Right lobe of liver (tissue), 6 donors: ENCODE measurements at regions not wholly inside any gene's neighbourhood (a gene's known extent, or its start where the extent isn't known, plus 50 kb on each side); places are given as distances from the start of the nearest gene placed in this dataset.

Experiments used
- ATAC-seq, 4 donors: fragments of 200-7000 bp; cut with Tn5 transposase; one replicate each; pipeline ENCODE4 v1.9.1; 2020; ENCODE audit warnings: mild to moderate bottlenecking in 4 of 4, moderate library complexity in 4 of 4
- DNase-seq, 3 donors: peaks; one replicate each; pipeline ENCODE4 v3.0.0-alpha.2; 2020
- H3K27ac ChIP-seq, 3 donors: fragments of 200-600 bp; one replicate each; pipeline ENCODE4 v1.8.0; 2022
- H3K27me3 ChIP-seq, 2 donors: fragments of 200-600 bp; one replicate each; pipeline ENCODE4 v1.8.0; 2022
- H3K36me3 ChIP-seq, 4 donors: fragments of 200-600 bp; sonication (generic) in 1 of 4; one replicate each; pipeline versions ENCODE4 v1.5.1 to v1.8.0; 2017 to 2022; ENCODE audit warnings: control low read depth in 1 of 4
- H3K4me1 ChIP-seq, 4 donors: fragments of 200-600 bp; sonication (generic) in 1 of 4; one replicate each; pipeline versions ENCODE4 v1.5.1 to v1.8.0; 2017 to 2022; ENCODE audit warnings: control low read depth in 1 of 4
- H3K4me3 ChIP-seq, 3 donors: fragments of 200-600 bp; one replicate each; pipeline ENCODE4 v1.8.0; 2022
- H3K9me3 ChIP-seq, 4 donors: fragments of 200-600 bp; sonication (generic) in 1 of 4; one replicate each; pipeline versions ENCODE4 v1.5.1 to v1.8.0; 2017 to 2022; ENCODE audit warnings: control low read depth in 1 of 4
- CTCF ChIP-seq, 4 donors: fragments of 200-600 bp in 3 of 4; fragments of 450-650 bp in 1 of 4; IDR thresholded peaks; one replicate each; pipeline versions ENCODE4 v1.5.1 to v1.8.0; 2016 to 2022; ENCODE audit warnings: antibody characterized with exemption in 4 of 4, mild to moderate bottlenecking in 2 of 4
- POLR2A ChIP-seq: fragments of 450-650 bp; IDR thresholded peaks from one replicate; pipeline ENCODE4 v1.6.1; 2017; ENCODE audit warnings: antibody characterized with exemption, mild to moderate bottlenecking
- WGBS: methylation state at CpG from one replicate; pipeline ENCODE4 v1.1.6; 2018; ENCODE audit warnings: low coverage, low lambda C conversion rate; ENCODE audit not compliant: insufficient coverage; ENCODE audit errors: missing lambda C conversion rate; 5-methylcytosine and 5-hydroxymethylcytosine counted together
- intact Hi-C, 2 donors: fragments of 100-400 bp; cut with DNase I; formaldehyde crosslinking; loops; one replicate each; pipeline versions ENCODE4 v1.11.2 to v1.14.1; 2022
- donor health status: DM: no; HTN: yes; CAD: no.
- donor health status: DM: no; HTN: no; CAD: no.
- donor health status: DM: no; HTN: no; CAD: no.
- donor health status: DM: no; HTN: yes; CAD: no.
- donor health status: DM: no; HTN: yes; CAD: no.

GRCh38 chr3:157649511-157649910 lies 146.3 kb upstream of the VEPH1 start:
- H3K9me3 ChIP-seq = no peaks in the 10 kb centered on the region
- ATAC-seq (no peak), DNase-seq (no peak)
- 50% methylated on average over 1 of the region's 1 CpG for WGBS
- H3K4me1 ChIP-seq = no peaks in the 10 kb centered on the region
- H3K27ac ChIP-seq = no peak overlapping the region
- intact Hi-C loops = no loop called here
- H3K4me3 ChIP-seq = no peak overlapping the region
- no peak for TF ChIP-seq POLR2A
- no peak for TF ChIP-seq CTCF (IDR thresholded peaks at IDR 0.05)
- no peaks in the 10 kb centered on the region for H3K27me3 ChIP-seq
- no peaks in the 10 kb centered on the region for H3K36me3 ChIP-seq

GRCh38 chr3:157647820-157648219 lies 144.6 kb upstream of the VEPH1 start:
- Histone ChIP-seq H3K27ac (no peak overlapping the region), H3K36me3 (no peaks in the 10 kb centered on the region), H3K4me1 (no peaks in the 10 kb centered on the region), H3K27me3 (no peaks in the 10 kb centered on the region), H3K9me3 (no peaks in the 10 kb centered on the region), H3K4me3 (no peak overlapping the region)
- 59% methylated on average over 4 of the region's 4 CpGs for WGBS
- DNase-seq = no peak
- no peak for ATAC-seq
- intact Hi-C loops = no loop called here
- TF ChIP-seq CTCF (IDR thresholded peaks at IDR 0.05) = no peak
- no peak for TF ChIP-seq POLR2A

GRCh38 chr3:157639756-157640426 lies 136.7 kb upstream of the VEPH1 start:
- Histone ChIP-seq H3K27me3 (no peaks in the 10 kb centered on the region), H3K4me1 (no peaks in the 10 kb centered on the region), H3K27ac (no peak overlapping the region), H3K9me3 (no peaks in the 10 kb centered on the region), H3K36me3 (no peaks in the 10 kb centered on the region), H3K4me3 (no peak overlapping the region)
- intact Hi-C loops = no loop called here
- no peak for ATAC-seq
- TF ChIP-seq CTCF (IDR thresholded peaks at IDR 0.05) (no peak), POLR2A (no peak)
- no peak for DNase-seq
- WGBS = 55% methylated on average over 2 of the region's 2 CpGs

GRCh38 chr3:157637866-157638265 lies 134.7 kb upstream of the VEPH1 start:
- Histone ChIP-seq H3K27me3 (no peaks in the 10 kb centered on the region), H3K36me3 (no peaks in the 10 kb centered on the region), H3K4me1 (no peaks in the 10 kb centered on the region), H3K4me3 (no peak overlapping the region), H3K9me3 (no peaks in the 10 kb centered on the region), H3K27ac (no peak overlapping the region)
- no peak for DNase-seq
- 14% methylated on average over 1 of the region's 1 CpG for WGBS
- intact Hi-C loops = no loop called here
- ATAC-seq = no peak
- no peak for TF ChIP-seq CTCF (IDR thresholded peaks at IDR 0.05)
- TF ChIP-seq POLR2A = no peak

- H3K4me1 ChIP-seq = no peaks in the 10 kb centered on the region
- DNase-seq = no peak
- intact Hi-C loops = no loop called here
- H3K36me3 ChIP-seq = no peaks in the 10 kb centered on the region
- no peaks in the 10 kb centered on the region for H3K9me3 ChIP-seq
- no peak overlapping the region for H3K27ac ChIP-seq
- no peak for TF ChIP-seq CTCF (IDR thresholded peaks at IDR 0.05)
- no peak for TF ChIP-seq POLR2A
- no peak overlapping the region for H3K4me3 ChIP-seq
- WGBS = 40% methylated on average over 2 of the region's 2 CpGs
- H3K27me3 ChIP-seq = no peaks in the 10 kb centered on the region
- ATAC-seq = no peak
These were observed 130.0 kb upstream of the VEPH1 start for GRCh38 chr3:157633241-157633640.
